ENCODE measurements at regions not wholly inside any gene's neighbourhood (a gene's known extent, or its start where the extent isn't known, plus 50 kb on each side); places are given as distances from the start of the nearest gene placed in this dataset.

GRCh38 chr22:47259990-47260389 lies 497.5 kb downstream of the TBC1D22A start:
- DNase-seq = no peak

- DNase-seq = no peak
Observed at GRCh38 chr22:47259049-47259448, 496.6 kb downstream of the TBC1D22A start.

- DNase-seq = no peak
Observed at GRCh38 chr22:47257976-47258375, 495.5 kb downstream of the TBC1D22A start.

GRCh38 chr22:47257566-47257965 lies 495.1 kb downstream of the TBC1D22A start:
- DNase-seq = no peak

- no peak for DNase-seq
Observed at GRCh38 chr22:47251911-47252310, 489.5 kb downstream of the TBC1D22A start.

GRCh38 chr22:47250995-47251765 lies 488.7 kb downstream of the TBC1D22A start:
- DNase-seq = no peak

- no peak for DNase-seq
Observed at GRCh38 chr22:47249370-47249928, 487.0 kb downstream of the TBC1D22A start.

- DNase-seq = no peak
Observed at GRCh38 chr22:47248925-47249324, 486.5 kb downstream of the TBC1D22A start.

GRCh38 chr22:47247579-47248240 lies 485.3 kb downstream of the TBC1D22A start:
- no peak for DNase-seq

GRCh38 chr22:47245786-47246185 lies 483.3 kb downstream of the TBC1D22A start:
- DNase-seq = no peak

GRCh38 chr22:47245286-47245685 lies 482.8 kb downstream of the TBC1D22A start:
- no peak for DNase-seq

- DNase-seq = no peak
Observed at GRCh38 chr22:47240116-47240515, 477.7 kb downstream of the TBC1D22A start.

GRCh38 chr22:47239474-47239860 lies 477.0 kb downstream of the TBC1D22A start:
- no peak for DNase-seq

GRCh38 chr22:47238690-47239473 lies 476.4 kb downstream of the TBC1D22A start:
- no peak for DNase-seq

- DNase-seq = no peak
Observed at GRCh38 chr22:47237890-47238480, 475.5 kb downstream of the TBC1D22A start.

- no peak for DNase-seq
Observed at GRCh38 chr22:47236718-47237117, 474.3 kb downstream of the TBC1D22A start.

- DNase-seq = no peak
Observed at GRCh38 chr22:47236161-47236560, 473.7 kb downstream of the TBC1D22A start.

- no peak for DNase-seq
Observed at GRCh38 chr22:47233316-47234243, 471.1 kb downstream of the TBC1D22A start.

GRCh38 chr22:47232753-47233152 lies 470.3 kb downstream of the TBC1D22A start:
- no peak for DNase-seq

- DNase-seq = no peak
Observed at GRCh38 chr22:47232197-47232596, 469.7 kb downstream of the TBC1D22A start.

- no peak for DNase-seq
Observed at GRCh38 chr22:47231759-47232158, 469.3 kb downstream of the TBC1D22A start.

GRCh38 chr22:47230741-47231140 lies 468.3 kb downstream of the TBC1D22A start:
- DNase-seq = no peak
